T-cell (primary cell): ENCODE measurements at regions not wholly inside any gene's neighbourhood (a gene's known extent, or its start where the extent isn't known, plus 50 kb on each side); places are given as distances from the start of the nearest gene placed in this dataset.
"Not testable (repeated sequence)": the region's sequence is repeated elsewhere in the genome, so short reads cannot be mapped to it uniquely, and the experiment has no call there.

Experiments used
- ATAC-seq, 4 experiments: fragments of 200-7000 bp in 3 of 4; fragments of 150-1000 bp in 1 of 4; cut with Tn5 transposase; replicated peaks in 1 of 4; 1 replicate in 3 of 4; 2 replicates in 1 of 4; pipeline ENCODE4 v1.10.0; 2021; ENCODE audit warnings: moderate library complexity in 3 of 4, mild to moderate bottlenecking in 2 of 4, moderate number of reproducible peaks in 1 of 4
- CTCF ChIA-PET, 2 donors: fragments of 300-600 bp; sonication (Branson Sonifier 250); formaldehyde crosslinking; loops; one replicate each; lab custom pipeline; 2022; ENCODE audit warnings: antibody characterized with exemption in 2 of 2; lab: Charles Lee
- POLR2A ChIA-PET, 2 donors: fragments of 300-600 bp; sonication (Branson Sonifier 250); formaldehyde crosslinking; loops; one replicate each; lab custom pipeline; 2022; ENCODE audit warnings: antibody characterized with exemption in 2 of 2; lab: Charles Lee
- DNase-seq, 35 experiments: peaks; one replicate each; pipeline versions ENCODE4 v3.0.0 to v3.0.0-alpha.2; 2013 to 2023
- H3K27ac ChIP-seq: one replicate; pipeline ENCODE4 v1.5.1; 2013; ENCODE audit warnings: low read length
- H3K27me3 ChIP-seq, 2 experiments: replicated peaks in 1 of 2; 1 replicate in 1 of 2; 2 replicates in 1 of 2; pipeline versions ENCODE4 v1.6.1 to v1.7.0; 2013; ENCODE audit warnings: low read length in 1 of 2, mixed read lengths in 1 of 2; ENCODE audit not compliant: control insufficient read depth in 2 of 2, insufficient read depth in 2 of 2; ENCODE audit errors: extremely low read depth in 1 of 2
- H3K36me3 ChIP-seq, 2 donors: 1 replicate in 1 of 2; 2 replicates in 1 of 2; pipeline versions ENCODE4 v1.6.1 to v1.7.0; 2013; ENCODE audit warnings: low read length in 1 of 2; ENCODE audit not compliant: control insufficient read depth in 2 of 2, insufficient read depth in 1 of 2; ENCODE audit errors: extremely low read depth in 1 of 2
- H3K4me1 ChIP-seq, 2 experiments: 1 replicate in 1 of 2; 2 replicates in 1 of 2; pipeline versions ENCODE4 v1.6.1 to v1.7.0; 2013; ENCODE audit warnings: low read length in 2 of 2, mixed read lengths in 1 of 2; ENCODE audit not compliant: insufficient read depth in 2 of 2, control insufficient read depth in 1 of 2; ENCODE audit errors: extremely low read depth in 1 of 2
- H3K4me3 ChIP-seq, 2 donors: 1 replicate in 1 of 2; 2 replicates in 1 of 2; pipeline versions ENCODE4 v1.5.1 to v1.7.0; 2013; ENCODE audit warnings: mild to moderate bottlenecking in 2 of 2, low read length in 1 of 2, moderate library complexity in 1 of 2; ENCODE audit not compliant: control insufficient read depth in 1 of 2; ENCODE audit errors: extremely low read depth in 1 of 2
- H3K9me3 ChIP-seq: 2 replicates; pipeline ENCODE4 v1.7.0; 2013
- H3K27ac Mint-ChIP-seq, 2 donors: one replicate each; pipeline ENCODE4 v1.8.0; 2020 to 2021; ENCODE audit warnings: mild to moderate bottlenecking in 2 of 2, mixed read lengths in 2 of 2
- H3K27me3 Mint-ChIP-seq, 2 donors: one replicate each; pipeline ENCODE4 v1.8.0; 2021 to 2022; ENCODE audit warnings: mixed read lengths in 2 of 2
- H3K36me3 Mint-ChIP-seq: one replicate; pipeline ENCODE4 v1.8.0; 2021; ENCODE audit warnings: mixed read lengths
- H3K4me1 Mint-ChIP-seq, 3 donors: one replicate each; pipeline ENCODE4 v1.8.0; 2020 to 2022; ENCODE audit warnings: mixed read lengths in 3 of 3, mild to moderate bottlenecking in 1 of 3
- H3K4me3 Mint-ChIP-seq, 3 donors: one replicate each; pipeline ENCODE4 v1.8.0; 2020 to 2022; ENCODE audit warnings: mild to moderate bottlenecking in 3 of 3, mixed read lengths in 3 of 3, moderate library complexity in 3 of 3
- H3K9me3 Mint-ChIP-seq, 3 donors: one replicate each; pipeline ENCODE4 v1.8.0; 2020 to 2022; ENCODE audit warnings: mixed read lengths in 3 of 3
- WGBS: methylation state at CpG from one replicate; pipeline ENCODE4 v1.1.5; 2013; ENCODE audit warnings: missing lambda C conversion rate; ENCODE audit not compliant: insufficient coverage; 5-methylcytosine and 5-hydroxymethylcytosine counted together

GRCh38 chr1:103307751-103308150 lies 199.4 kb upstream of the COL11A1 start:
- H3K27me3 ChIP-seq, result no peaks in the 10 kb centered on the region
- no peak overlapping the region for H3K27ac Mint-ChIP-seq
- H3K27me3 Mint-ChIP-seq, result no peaks in the 10 kb centered on the region
- H3K4me1 ChIP-seq, result no peaks in the 10 kb centered on the region
- H3K4me3 Mint-ChIP-seq, result no peak overlapping the region
- H3K36me3 Mint-ChIP-seq, result no peaks in the 10 kb centered on the region
- DNase-seq (no peak), ATAC-seq (no peak)
- no CpG with 5 or more reads among the region's 2 CpGs for WGBS
- H3K9me3 Mint-ChIP-seq, result no peaks in the 10 kb centered on the region
- H3K9me3 ChIP-seq, result no peaks in the 10 kb centered on the region
- no peaks in the 10 kb centered on the region for H3K36me3 ChIP-seq
- H3K4me1 Mint-ChIP-seq, result no peaks in the 10 kb centered on the region
- H3K27ac ChIP-seq, result no peak overlapping the region
- CTCF ChIA-PET, result no interaction called here
- no peak overlapping the region for H3K4me3 ChIP-seq
- POLR2A ChIA-PET, result no interaction called here

- H3K36me3 Mint-ChIP-seq, result no peaks in the 10 kb centered on the region
- H3K4me3 Mint-ChIP-seq, result no peak overlapping the region
- H3K9me3 Mint-ChIP-seq, result peaks cover 4 to 8% (median 4%) of the 10 kb centered on the region in 3 donors
- Histone ChIP-seq H3K36me3 (no peaks in the 10 kb centered on the region), H3K27ac (no peak overlapping the region), H3K4me3 (no peak overlapping the region), H3K4me1 (no peaks in the 10 kb centered on the region), H3K27me3 (no peaks in the 10 kb centered on the region), H3K9me3 (no peaks in the 10 kb centered on the region)
- ATAC-seq, result no peak
- POLR2A ChIA-PET, result no interaction called here
- no peak for DNase-seq
- H3K4me1 Mint-ChIP-seq, result no peaks in the 10 kb centered on the region
- H3K27me3 Mint-ChIP-seq, result no peaks in the 10 kb centered on the region
- H3K27ac Mint-ChIP-seq, result no peak overlapping the region
- CTCF ChIA-PET, result interaction anchor here in 1 of 2 donors (0.6 kb wide), 1 partner anchor 173 kb away, joined by 3 read pairs; no protein-coding TSS in a partner anchor
Observed at GRCh38 chr1:103283841-103284669, 175.7 kb upstream of the COL11A1 start.

DNA sequence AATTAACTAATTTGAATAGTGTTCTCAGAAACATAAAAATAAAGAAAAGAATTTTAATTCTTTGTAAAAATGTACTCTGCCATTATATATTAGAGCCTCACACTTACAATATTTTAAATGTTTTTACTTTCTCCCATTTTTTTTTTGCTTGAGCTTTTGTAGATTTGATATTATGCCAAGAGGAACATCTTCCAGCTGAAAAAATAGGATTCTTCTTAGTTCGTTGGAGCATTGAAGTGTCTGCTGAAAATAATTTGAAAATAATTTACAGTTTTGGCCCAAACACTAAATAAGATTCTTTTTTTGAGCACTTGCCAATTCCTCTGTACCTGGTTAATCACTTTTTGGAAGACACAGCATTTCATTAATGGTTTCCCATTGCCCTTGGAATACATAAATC lies 175.0 kb upstream of the COL11A1 start:
- DNase-seq (no peak), ATAC-seq (no peak)
- no peaks in the 10 kb centered on the region for H3K36me3 Mint-ChIP-seq
- ChIA-PET POLR2A (no interaction called here), CTCF (no interaction called here)
- Histone ChIP-seq H3K4me1 (no peaks in the 10 kb centered on the region), H3K9me3 (no peaks in the 10 kb centered on the region), H3K36me3 (no peaks in the 10 kb centered on the region), H3K4me3 (no peak overlapping the region), H3K27me3 (no peaks in the 10 kb centered on the region), H3K27ac (no peak overlapping the region)
- H3K4me1 Mint-ChIP-seq, result no peaks in the 10 kb centered on the region
- no CpG with 5 or more reads among the region's 1 CpG for WGBS
- H3K4me3 Mint-ChIP-seq, result no peak overlapping the region
- no peaks in the 10 kb centered on the region for H3K27me3 Mint-ChIP-seq
- peaks cover 4 to 8% (median 4%) of the 10 kb centered on the region in 3 donors for H3K9me3 Mint-ChIP-seq
- H3K27ac Mint-ChIP-seq, result no peak overlapping the region

DNA sequence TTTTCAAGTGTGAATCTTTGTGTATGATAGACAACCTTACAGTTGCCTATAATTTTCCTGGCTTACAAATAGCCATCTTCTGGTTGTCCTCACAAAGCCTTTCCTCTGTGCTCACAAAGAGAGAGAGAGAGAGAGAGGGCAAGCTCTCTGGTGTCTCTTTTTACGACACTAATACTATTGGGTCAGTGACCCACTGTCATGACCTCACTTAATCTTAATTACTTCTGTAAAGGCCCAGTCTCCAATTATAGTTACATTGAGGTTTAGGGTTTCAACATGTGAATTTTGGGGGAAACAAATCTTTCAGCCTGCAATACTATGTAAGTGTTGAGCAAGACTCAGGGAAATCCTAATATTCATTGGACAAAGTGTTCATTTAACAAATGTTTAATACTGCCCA lies 167.4 kb upstream of the COL11A1 start:
- ChIA-PET POLR2A (no interaction called here), CTCF (no interaction called here)
- Histone ChIP-seq H3K27ac (no peak overlapping the region), H3K27me3 (no peaks in the 10 kb centered on the region), H3K4me1 (no peaks in the 10 kb centered on the region), H3K36me3 (no peaks in the 10 kb centered on the region), H3K4me3 (no peak overlapping the region), H3K9me3 (no peaks in the 10 kb centered on the region)
- H3K4me1 Mint-ChIP-seq, result no peaks in the 10 kb centered on the region
- H3K36me3 Mint-ChIP-seq, result no peaks in the 10 kb centered on the region
- no peak overlapping the region for H3K4me3 Mint-ChIP-seq
- peaks cover 0 to 17% (median 4%) of the 10 kb centered on the region in 3 donors for H3K9me3 Mint-ChIP-seq
- no peak for ATAC-seq
- WGBS, result no CpG with 5 or more reads among the region's 1 CpG
- DNase-seq, result no peak
- no peak overlapping the region for H3K27ac Mint-ChIP-seq
- H3K27me3 Mint-ChIP-seq, result no peaks in the 10 kb centered on the region

DNA sequence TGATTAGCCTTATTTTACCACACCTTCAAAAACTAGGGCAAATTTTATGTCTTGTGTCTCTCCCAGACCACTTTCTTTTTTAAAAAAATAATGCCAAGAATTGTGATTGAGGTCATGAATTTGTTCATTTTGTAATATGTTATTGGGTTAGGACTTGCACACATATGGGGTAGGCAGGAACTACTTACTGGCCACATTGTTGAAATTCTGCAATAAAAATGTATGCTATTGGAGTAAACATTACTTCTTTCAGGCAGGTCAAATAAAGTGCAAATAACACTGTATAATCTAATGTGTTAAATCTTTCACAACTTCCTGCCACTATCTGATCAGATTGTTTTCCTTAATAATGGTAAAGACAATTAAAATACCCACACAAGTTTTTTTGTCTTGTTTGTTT lies 166.6 kb upstream of the COL11A1 start:
- Histone ChIP-seq H3K4me3 (no peak overlapping the region), H3K36me3 (no peaks in the 10 kb centered on the region), H3K27me3 (no peaks in the 10 kb centered on the region), H3K27ac (no peak overlapping the region), H3K9me3 (no peaks in the 10 kb centered on the region), H3K4me1 (no peaks in the 10 kb centered on the region)
- ChIA-PET POLR2A (no interaction called here), CTCF (no interaction called here)
- H3K9me3 Mint-ChIP-seq, result peaks cover 0 to 18% (median 5%) of the 10 kb centered on the region in 3 donors
- H3K27me3 Mint-ChIP-seq, result no peaks in the 10 kb centered on the region
- no peak overlapping the region for H3K4me3 Mint-ChIP-seq
- DNase-seq, result no peak
- ATAC-seq, result no peak
- H3K36me3 Mint-ChIP-seq, result no peaks in the 10 kb centered on the region
- no peaks in the 10 kb centered on the region for H3K4me1 Mint-ChIP-seq
- H3K27ac Mint-ChIP-seq, result no peak overlapping the region

DNA sequence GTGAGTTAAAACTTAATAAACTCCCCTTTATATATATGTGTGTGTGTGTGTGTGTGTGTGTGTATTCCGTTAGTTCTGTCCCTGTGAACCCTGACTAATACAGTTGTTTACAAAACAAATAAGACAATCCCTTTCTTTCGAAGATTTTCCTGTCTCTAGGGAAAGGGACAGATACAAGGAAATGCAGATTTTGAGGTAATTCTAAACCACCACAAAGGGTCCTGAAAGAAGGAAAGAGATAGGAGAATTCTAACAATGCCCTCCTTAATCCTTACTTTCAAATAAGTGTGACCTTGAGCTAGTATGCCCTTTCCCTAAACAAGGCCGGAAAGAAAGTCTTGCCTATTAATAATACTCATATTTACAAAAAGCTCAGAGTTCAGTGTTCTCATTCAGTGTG lies 164.8 kb upstream of the COL11A1 start:
- H3K4me3 ChIP-seq, result no peak overlapping the region
- H3K27ac ChIP-seq, result no peak overlapping the region
- Mint-ChIP-seq H3K4me1 (no peaks in the 10 kb centered on the region), H3K4me3 (no peak overlapping the region), H3K27ac (no peak overlapping the region), H3K27me3 (no peaks in the 10 kb centered on the region), H3K9me3 (peaks cover 0 to 14% (median 8%) of the 10 kb centered on the region in 3 donors), H3K36me3 (no peaks in the 10 kb centered on the region)
- DNase-seq (no peak), ATAC-seq (no peak)
- ChIA-PET POLR2A (no interaction called here), CTCF (no interaction called here)
- WGBS, result no CpG with 5 or more reads among the region's 3 CpGs
- H3K27me3 ChIP-seq, result no peaks in the 10 kb centered on the region
- no peaks in the 10 kb centered on the region for H3K9me3 ChIP-seq
- no peaks in the 10 kb centered on the region for H3K36me3 ChIP-seq
- H3K4me1 ChIP-seq, result no peaks in the 10 kb centered on the region

- H3K4me3 ChIP-seq, H3K27me3 Mint-ChIP-seq, H3K27ac ChIP-seq, H3K36me3 ChIP-seq, ATAC-seq, H3K9me3 ChIP-seq, POLR2A ChIA-PET, H3K36me3 Mint-ChIP-seq, DNase-seq, H3K4me1 ChIP-seq, H3K27ac Mint-ChIP-seq, H3K27me3 ChIP-seq, CTCF ChIA-PET, H3K4me1 Mint-ChIP-seq, H3K4me3 Mint-ChIP-seq: not testable (repeated sequence)
- H3K9me3 Mint-ChIP-seq, result peaks cover 0 to 14% (median 11%) of the 10 kb centered on the region in 3 donors
- WGBS, result 100% methylated on average over 1 of the region's 1 CpG
Observed at GRCh38 chr1:103271471-103271870, 163.1 kb upstream of the COL11A1 start.
